ENCODE measurements at regions not wholly inside any gene's neighbourhood (a gene's known extent, or its start where the extent isn't known, plus 50 kb on each side); places are given as distances from the start of the nearest gene placed in this dataset.

DNA sequence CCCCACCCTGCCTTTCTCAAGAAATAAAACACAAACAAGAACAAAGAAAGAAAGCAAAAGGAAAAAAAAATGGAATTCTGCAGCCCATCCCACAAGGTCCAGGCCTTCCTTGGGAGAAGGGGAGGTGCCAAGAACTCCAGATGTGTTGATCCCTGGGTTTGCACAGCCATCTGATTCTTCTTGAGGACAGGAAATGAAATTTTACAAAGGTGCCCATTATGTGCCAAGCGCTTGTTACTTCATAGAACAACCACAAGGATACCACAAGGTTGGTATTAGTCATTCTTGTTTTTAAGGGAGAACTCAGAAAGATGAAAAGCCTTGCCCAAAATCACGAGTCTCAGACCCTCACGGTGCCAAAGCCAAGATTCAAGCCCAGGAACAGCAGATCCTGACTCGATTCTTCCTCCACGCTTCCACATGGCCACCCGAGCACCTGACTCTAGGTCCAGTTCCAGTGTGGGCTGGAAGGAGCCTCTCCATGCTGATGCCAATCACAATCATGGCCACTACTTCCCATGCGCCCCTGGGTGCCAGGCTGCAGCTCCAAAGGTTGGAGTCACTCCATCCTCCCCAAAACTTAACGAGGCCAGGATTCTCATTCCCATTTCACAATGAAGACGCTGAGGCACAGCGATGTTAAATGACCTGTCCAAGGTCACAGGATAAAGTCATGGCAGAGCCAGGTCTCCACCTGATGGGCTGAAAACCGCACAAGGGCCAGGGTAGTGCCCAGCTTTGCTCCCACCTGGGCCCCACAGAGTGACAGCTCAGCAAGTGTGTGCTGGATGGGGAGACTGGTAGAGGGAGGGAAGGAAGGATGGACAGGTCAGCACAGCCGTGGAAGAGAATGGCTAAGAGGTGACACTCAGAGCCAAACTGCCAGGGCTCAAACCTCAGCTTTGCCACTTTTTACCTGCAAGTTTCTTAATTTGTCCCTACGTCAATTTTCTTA lies 66.7 kb upstream of the TOP1 start:
- DNase-seq: no peak

DNA sequence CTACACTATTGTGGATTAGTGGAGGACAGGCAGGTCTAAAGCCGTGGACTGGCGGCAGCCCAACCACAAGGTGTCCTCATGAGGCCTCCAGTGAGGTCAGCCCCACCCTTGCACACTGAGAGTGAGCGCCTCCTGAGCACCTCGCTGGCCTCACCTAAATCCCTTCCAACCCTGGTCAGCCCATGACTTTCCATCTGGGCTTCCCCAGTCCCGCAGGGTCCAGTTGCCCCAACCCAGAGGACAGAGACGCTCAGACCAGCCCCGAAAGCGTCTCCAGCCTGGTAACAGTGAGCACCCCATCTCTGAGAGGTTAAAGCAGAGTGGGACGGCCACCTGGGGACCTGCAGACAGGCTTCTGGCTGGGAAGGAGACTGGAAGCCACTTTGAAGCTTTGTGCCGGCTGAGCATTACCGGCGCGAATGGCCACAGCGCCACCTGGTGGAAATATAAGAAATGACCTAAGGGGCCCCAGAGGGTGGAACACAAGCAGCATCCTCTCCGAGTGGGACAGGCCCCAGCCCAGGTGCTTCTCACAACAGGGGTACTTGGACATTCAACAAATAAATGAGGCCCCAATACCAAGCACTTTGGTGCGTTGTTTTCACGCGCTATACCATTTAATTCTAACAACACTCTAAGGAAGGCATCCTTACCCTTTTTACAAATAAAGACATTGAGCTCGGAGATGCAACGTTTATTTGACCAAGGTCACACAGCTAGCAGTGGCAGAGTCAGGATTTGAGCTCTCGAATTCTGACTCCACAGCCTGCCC lies 65.7 kb upstream of the TOP1 start:
- DNase-seq: peak; percentile 57

DNA sequence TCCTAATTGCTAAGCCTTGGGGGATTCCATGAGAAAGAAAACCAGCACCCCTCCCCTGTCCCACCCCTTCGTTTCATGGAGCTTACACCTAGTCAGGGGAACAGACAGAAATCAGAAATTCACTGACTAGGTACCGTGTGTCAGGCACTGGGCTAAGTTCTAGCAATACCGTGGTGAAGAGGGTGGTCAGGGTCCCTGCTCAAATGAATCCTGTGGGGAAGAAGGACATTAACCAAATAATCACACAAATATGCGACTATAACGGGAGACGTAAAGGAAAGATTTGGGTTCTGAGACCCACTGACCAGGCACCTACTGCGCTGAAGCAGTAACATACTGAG lies 65.1 kb upstream of the TOP1 start:
- DNase-seq: no peak

DNA sequence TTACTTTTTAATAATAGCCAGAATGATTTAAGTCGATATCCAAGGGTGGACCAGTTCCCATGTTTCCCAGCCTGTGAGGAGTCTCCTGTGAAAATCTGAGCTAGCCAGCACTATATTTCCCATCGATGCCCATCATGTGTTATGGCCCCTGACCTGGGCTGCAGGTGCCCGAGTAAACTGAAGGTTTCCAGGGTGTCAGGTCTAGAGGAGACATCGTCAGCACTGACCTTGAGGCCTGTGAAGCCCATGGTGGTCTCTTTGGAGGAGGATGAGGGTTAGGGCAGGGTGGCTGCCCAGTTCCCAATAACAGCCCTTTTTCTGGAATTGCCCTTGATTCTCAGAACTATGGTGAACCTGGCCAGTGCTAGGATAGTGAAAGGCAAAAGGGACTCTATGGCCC lies 63.0 kb upstream of the TOP1 start:
- no peak for DNase-seq

DNA sequence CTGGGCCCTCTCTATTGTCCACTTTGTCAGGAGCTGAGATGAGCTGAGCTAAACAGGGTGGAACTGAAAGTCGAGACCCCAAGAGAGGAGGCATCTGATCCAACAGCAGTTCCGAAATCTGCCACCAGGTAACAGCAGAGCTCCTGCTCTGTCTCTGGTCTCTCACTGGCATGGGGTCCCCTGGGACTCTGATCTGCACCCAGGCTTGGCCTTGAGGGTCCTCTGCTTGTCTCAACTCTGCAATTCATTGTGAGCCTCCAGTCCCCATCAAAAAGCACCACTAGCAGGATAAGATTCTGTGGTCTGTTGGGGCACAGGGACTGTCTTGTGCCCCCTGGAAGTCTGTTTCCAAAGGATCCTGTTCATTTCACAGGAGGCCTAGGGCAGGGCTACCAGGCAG lies 62.5 kb upstream of the TOP1 start:
- no peak for DNase-seq

DNA sequence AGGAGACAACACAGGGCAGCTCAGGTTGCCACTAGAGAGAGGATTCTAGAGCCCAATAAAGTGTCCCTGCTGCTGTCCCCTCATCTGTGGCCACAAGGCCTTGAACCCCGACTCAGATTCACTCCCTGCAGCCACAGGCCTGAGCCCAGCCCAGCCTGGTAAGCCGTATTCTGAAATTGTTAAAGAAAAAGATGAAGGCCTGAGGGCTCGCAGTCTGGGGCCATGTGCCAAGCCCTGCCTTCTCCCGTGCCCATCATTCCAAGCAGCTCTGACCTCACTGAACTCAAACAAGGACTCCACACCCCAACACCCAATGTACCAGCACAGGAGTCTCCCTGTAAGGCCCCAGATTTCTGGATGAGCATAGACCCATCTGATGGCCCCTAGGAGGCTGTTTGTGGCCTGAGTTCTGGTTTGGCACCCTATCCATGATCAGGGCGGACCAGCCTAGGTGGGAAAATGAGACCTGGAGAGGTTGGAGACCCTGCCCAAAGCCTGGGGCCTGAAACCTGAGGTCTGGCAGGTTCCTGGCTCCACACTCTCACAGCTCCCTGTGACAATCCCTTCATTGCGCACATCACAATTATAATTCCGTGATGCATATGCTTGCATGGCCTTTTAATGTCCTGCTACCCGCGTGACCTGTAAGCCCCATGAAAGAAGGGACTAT lies 62.0 kb upstream of the TOP1 start:
- no peak for DNase-seq

DNA sequence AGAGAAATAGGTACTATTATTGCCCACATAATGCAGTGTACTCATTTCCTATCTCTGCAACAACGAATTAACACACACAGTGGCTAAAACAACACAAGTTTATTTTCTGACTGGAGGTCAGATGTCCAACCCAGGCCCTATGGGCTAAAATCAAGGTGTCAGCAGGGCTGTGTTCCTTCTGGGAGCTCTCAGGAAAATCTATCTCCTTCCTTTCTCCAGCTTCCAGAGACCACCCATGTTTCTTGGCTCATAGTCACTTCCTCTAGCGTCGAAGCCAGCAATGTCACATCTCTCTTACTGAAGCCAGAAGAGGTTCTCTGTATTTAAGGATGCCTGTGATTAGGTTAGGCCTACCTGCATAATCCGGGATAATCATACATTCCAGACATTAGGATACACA lies 60.9 kb upstream of the TOP1 start:
- DNase-seq: no peak

DNA sequence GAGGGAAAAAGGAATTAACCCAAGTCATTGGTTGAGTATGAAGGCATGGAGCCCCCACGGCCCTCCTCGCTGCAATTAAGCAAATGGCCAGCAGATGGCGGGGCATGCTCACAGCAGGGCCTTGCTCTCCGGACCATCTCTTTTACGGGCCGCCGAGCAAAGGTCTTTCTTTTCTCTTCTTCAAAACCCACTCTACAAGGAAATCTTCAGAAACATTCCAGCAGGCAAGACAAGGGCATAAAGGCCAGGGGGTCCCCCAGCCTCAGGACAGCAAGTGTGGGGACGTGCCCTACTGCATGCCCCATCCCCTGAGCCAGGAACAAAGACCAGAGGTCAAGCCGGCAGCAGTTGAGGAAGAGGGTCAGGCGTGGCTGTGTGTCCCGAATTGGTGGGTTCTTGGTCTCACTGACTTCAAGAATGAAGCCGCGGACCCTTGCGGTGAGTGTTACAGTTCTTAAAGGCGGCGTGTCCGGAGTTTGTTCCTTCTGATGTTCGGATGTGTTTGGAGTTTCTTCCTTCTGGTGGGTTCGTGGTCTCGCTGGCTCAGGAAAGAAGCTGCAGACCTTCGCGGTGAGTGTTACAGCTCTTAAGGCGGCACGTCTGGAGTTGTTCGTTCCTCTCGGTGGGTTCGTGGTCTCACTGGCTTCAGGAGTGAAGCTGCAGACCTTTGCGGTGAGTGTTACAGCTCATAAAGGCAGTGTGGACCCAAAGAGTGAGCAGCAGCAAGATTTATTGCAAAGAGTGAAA lies 59.6 kb upstream of the TOP1 start:
- DNase-seq: peak; percentile 46

DNA sequence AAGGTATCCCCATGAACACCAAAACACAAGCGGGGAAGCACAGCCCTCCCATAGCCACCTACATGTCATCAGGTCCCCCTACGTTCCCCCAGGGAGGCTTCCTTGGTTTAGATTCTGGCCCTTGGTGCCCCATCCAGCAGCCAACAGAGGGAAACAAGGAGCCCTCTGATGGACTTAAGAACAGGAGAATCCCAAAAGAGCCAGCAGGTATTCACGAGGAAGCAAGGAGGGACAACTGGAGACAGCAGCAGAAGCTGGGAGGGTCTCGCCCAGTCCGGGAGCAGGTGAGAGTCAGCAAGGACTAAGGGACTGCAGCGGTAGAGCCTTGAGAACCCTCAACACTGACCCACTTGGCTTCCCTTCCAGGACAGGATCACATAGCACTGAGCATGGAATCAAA lies 58.4 kb upstream of the TOP1 start:
- no peak for DNase-seq

DNA sequence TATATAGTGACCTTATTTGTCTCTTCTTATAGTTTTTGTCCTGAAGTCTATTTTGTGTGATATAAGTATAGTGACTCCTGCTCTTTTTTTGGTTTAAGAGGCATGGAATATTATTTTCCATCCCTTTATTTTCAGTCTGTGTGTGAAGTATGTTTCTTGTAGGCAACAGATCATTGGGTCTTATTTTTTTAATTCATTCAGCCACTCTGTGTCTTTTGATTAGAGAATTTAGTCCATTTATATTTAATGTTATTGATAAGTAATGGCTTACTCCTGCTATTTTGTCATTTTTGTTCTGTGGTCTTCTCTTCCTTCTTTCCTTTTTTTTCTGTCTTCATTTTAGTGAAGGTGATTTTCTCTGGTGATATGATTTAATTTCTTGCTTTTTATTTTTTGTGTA lies 51.4 kb upstream of the TOP1 start:
- DNase-seq: no peak

DNA sequence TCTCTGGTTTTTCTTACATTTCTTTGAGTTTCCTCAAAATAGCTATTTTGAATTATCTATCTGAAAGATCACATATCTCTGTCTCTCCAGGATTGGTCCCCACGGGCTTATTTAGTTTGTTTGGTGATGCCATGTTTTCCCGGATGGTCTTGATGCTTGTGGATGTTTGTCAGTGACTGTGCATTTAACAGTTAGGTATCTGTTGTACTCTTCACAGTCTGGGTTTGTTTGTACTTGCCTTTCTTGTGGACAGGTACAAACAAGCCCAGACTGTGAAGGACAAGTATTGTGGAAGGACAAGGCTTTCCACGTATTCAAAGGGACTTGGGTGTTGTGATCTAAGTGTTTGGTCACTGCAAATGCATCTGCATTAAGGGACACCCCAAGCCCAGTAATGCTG lies 49.9 kb upstream of the TOP1 start:
- no peak for DNase-seq
